ENCODE measurements at regions not wholly inside any gene's neighbourhood (a gene's known extent, or its start where the extent isn't known, plus 50 kb on each side); places are given as distances from the start of the nearest gene placed in this dataset.

DNA sequence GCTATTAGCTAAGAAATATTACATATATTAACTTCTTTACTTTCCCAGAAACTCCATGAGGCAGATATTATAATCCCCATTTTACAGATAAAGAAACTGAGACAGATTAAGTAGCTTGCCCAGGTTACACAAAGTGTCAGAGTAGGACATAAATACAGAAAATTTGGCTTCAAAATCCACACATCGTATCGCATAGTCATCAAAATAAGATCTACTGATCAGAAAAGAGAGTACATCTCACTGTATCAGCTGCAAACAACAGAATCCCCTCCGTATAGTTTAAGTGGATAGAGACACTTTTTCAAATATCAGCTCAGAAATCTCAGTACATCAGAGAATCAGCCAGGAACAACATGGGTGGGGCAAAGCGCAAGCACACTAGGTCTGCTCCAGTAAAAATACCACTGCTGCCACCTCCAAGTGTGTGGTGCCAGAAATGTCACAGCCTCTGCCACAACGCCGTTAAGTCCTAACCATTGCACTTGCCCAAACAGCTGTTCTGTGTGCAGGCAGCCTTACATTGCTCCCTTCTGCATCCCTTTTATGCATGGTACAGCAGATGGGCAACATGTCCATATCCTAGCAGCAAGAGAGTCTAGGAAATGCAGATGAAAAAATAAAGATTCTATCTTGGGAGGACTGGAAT, 204.8 kb downstream of the KLF12 start:
- DNase-seq: no peak

DNA sequence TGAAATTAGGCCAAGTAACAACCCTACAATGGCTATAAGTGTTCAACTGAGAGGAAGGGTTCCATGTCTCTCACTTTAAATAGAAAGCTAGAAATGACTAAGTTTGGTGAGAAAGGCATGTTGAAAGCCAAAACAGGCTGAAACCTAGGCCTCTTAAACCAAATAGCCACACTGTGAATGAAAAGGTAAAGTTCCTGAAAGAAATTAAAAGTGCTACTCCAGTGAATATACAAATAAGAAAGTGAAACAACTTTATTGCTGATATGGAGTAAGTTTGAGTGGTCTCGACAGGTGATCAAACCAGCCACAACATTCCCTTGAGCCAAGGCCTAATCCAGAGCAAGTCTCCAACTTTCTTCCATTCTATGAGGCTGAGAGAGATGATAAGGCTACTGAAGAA, 209.6 kb downstream of the KLF12 start:
- no peak for DNase-seq

DNA sequence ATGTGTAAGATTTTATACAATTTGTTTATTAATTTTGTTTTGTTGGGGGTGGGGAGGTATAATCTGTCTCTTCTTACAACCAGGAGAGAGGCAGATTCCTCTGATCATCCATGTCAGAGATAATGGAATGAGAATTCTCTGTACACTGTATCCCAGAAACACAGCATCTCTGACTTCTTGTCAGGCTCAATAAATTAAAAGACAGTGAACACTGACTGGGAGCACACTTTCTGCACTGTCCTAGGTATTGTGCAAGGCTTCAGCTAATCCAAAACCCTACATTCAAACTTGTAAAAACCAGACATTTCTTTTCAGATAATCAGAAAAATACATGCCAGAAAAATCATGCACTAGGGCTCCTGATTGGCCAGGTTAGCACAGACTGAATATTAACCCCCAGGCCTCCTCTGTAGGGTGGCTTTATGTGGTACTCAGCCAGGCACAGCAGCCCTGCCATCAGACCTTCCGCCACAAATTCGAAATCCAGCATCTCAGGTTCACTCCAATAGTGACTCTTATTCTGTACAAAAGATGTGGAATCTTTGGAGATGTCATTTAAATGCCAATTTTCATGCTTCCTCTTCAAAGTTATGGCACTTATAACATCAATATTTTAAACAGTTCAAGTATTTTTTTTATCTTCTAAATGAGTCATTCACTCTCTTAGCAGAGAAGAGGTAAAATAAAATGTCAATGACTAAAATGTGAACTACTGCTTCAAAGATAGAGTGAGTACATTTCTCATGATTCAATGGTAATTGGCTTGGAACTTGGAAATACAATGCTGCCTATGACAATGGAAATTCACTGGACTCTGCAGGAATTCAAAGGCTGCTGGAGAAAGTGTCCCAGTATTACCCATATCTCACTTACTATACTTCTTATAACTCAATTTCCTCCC, 211.5 kb downstream of the KLF12 start:
- DNase-seq: no peak

DNA sequence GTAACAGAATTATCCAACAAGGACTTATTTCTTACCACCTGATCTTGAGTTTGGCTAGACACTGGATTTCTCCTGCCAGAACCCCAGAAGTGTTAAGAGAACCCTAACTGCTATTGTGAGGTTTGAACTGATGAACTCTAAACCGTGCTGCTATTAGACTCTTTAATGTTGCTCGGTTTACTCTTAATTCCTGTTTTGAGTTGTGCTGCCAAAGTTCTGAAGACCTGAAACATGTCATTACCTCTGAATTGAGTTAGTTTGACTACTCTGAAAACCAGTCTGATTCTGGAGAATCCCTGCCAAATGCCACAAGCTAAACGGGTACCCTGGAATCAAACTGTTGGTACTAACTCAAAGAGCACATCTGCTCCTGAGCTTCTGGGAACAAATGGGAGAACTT, 215.5 kb downstream of the KLF12 start:
- DNase-seq: no peak

DNA sequence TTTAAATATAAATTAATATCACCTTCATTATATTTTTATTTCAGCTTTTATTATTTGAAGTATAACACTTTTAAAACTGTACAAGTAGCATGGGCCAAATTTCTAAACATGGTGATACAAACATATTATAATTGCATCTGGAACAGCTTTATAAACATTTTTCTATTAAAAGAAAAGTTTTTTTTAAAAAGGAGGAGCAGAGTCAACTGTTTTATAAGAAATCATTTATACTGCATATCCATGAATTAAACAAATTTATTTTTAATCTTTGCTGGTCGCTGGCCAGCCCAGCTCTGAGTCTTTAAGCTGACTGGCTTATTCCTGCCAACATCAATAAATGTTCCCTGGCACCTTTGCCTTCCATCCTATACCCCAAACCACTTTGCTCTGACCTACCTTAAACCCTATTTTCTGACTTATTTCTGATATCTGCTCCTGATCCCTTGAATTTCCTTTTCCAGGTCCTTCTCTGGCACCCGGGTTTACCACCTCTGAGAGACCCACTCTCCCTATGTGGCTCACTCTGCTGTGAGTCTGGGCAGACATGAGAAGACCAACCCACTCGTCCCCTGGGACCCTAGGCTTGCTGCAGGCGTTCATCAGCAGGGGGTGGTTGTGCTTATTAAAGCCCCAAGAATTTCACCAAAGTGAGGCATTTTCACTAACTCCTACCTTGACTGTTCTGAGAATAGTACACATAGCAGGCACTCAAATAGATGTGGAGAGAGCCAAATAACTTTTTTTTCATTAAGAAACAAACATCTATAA, 220.3 kb downstream of the KLF12 start:
- peak; percentile 15 for DNase-seq

DNA sequence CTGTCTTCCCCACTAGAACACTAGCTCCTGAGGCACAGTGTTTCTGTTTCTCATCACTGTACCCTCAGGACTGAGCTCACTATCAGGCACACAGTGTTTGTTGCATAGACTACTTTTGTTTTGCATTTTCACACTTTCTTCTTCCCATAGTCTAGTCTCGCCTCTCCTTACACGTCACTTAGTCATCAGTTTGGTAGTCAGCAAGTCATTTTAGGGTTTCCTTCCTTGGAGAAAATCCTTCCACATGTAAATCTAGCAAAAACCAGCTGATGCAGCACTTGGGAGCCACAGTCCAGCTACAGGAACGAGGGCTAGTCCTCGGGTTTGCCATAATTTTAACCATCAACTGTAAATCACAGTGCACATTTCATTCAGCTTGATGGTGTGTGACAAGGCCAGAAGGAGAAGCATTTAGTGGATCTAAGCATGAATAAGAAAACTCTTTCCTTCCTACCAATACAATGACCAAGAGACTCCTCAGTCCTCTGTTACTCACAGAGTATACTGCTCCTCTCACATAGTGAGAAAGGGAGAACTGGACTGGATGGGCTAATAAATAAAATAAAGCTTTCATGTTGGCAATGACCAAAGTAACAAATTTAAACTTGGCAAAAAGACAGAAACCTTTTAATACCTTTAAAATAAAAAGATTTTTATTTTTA, 221.0 kb downstream of the KLF12 start:
- DNase-seq: no peak

DNA sequence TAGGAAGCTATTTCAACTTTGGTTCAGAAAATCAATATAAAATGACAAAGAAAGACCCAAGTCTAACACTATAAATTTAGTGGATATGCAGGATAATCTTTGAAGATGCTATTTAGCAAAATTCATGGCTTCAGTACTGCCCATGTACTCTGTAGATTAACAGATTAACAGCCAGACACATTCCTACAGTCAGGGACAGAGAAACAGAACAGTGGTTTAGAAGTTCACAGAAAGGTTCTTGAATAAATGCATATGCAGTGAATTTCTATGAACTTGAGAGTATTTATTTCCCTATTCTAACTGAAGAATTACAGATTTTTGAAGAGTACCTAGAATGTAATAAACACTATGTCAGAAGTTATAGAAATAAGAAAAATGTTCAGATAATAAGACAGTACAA, 222.8 kb downstream of the KLF12 start:
- no peak for DNase-seq

DNA sequence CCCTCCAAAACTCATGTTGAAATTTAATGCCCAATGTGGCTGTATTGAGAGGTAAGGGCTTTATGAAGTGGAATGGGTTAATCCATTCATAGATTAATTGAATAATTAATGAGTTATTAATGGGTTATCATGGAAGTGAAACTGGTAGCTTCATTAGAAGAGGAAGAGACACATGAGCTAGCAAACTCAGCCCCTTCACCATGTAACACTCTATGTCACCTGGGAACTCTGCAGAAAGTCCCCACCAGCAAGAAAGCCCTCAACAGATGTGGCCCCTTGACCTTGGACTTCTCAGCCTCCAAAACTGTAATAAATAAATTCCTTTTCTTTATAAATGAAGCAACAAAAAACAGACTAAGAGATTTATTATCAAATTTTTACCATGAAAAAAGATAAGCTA, 223.5 kb downstream of the KLF12 start:
- no peak for DNase-seq

DNA sequence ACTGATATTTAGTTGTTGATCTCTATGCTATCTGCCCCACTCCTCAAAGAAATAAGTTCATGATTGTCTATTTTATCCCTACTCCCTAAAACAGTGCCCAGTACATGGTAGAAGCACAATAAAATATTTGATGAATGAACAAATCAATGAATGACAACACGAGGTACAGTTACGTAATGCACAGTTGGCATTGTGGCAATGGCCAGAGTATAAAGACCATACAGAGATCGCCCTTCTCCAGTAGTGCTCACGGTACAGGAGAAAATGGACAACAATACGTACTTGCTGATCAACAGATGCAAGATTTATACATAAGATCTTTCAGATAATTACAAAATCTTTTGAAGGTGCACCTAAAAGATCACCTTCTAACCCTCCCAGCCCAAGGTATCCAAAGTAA, 225.4 kb downstream of the KLF12 start:
- DNase-seq: no peak

DNA sequence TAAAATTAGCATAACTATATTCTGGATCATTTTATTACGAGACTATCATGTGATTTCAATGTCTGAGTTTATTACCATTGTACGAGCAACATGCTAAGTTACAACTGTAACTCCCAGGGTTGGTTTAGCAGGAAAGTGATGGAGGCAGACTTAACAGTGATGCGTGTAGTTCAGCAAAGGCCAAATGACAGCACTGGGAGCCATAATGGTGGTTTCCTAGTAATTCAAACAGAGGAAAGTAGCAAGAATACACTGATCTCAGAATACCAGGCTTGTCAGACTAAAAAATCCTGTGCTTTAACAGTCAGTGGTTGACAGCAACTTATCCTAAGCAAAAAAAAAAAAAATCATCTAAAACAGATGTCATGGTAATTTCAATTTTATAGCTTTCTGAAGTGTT, 229.6 kb downstream of the KLF12 start:
- DNase-seq: no peak

DNA sequence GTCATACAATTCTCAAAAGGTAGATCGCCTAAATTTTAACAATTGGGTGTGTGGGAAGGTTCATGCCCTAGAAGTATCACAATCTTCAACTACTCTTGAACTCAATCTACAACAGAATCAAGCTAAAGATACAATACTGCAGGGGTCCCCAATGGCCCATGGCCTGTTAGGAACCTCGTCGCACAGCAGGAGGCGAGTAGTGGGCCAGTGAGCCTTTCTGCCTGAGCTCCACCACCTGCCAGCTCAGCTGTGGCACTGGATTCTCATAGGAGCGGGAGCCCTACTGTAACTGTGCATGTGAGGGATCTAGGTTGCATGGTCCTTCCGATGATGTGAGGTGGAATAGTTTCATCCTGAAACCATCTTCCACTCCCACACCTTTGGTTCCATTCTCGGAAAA, 230.6 kb downstream of the KLF12 start:
- DNase-seq: no peak

DNA sequence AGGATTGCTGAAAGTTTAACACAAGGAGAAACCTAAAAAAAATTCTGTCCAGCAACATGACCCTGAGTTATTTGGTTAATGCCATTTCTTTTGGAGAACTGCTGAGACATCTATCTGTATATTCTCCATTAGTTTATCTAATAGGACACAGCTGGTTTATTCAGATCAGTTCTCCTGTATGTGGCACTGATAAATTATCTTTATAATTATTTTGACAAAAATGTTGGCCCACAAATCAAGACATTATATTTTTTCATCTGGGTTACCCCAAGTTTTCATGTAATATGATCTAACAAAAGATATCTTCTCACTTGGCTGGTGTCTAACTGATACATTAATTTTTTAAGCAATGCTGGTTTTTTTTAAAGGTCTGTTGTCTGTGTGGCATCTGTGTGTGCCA, 231.4 kb downstream of the KLF12 start:
- no peak for DNase-seq

DNA sequence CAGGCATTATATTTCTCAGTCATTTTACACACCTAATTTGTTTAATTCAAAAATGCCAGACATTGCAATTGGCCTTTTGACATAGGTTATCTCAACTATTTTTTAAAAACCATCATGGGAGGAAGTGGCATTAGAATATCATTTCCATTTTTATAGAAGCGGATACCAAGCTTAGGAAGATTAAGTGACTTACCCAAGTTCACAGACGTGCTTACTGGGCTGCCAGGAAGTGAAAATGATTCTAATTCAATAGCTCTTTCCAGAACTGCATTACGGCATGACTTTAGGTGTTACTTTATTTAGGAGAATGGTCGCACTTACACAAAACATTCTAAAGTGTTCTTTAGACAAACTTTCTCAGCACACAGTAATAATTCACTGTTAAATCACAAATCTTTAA, 231.9 kb downstream of the KLF12 start:
- DNase-seq: no peak

DNA sequence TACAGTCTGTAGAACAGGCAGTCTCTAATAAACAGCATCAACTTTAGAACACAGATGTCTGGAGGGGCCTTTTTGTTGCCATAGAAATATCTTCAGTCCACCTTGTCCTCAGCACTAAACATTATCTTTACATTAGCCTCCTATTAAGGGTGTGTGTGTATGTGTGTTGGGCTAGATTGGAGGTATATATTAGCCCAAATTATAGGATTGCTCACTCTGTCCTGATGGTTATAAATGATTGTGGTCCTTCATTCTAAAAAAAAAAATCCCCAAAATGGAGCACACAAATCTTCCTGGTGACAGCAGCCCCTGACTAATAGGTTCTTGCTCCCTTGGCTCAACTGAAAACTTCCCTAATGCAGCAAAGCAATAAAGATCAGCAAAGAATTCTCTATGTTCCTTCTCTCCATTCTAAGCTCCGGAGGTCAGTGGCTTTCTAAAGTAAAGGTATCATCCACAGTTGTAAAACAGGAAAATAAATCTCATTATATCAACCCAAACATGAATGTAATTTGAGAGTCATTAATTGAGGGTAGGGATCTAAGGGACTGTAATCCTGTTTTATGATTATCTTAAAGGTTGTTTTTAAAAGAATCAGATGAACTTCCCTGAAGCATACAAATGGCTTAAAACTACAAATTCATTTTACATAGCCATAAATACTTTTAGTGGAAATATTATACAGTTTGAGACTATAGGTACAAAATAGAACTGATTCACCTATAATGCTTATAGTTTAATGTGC, 232.7 kb downstream of the KLF12 start:
- no peak for DNase-seq

DNA sequence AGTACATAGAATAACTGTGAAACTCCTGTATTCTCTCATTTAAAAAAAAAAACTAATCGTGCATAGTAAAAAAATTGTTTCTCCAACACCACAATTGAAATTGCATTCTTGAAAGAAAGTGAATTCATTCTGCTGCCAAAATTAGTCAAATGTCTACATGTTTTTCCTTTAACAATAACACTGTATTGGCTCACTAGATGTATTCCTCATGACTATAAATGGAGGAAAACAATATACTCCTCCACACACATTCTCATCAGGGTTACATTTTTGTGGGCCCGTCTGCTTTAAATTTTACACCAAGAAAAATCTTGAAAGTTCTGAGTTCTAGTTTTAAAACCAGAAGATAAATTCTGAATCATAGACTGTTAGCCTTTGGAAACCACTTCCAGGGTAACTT, 233.6 kb downstream of the KLF12 start:
- no peak for DNase-seq

DNA sequence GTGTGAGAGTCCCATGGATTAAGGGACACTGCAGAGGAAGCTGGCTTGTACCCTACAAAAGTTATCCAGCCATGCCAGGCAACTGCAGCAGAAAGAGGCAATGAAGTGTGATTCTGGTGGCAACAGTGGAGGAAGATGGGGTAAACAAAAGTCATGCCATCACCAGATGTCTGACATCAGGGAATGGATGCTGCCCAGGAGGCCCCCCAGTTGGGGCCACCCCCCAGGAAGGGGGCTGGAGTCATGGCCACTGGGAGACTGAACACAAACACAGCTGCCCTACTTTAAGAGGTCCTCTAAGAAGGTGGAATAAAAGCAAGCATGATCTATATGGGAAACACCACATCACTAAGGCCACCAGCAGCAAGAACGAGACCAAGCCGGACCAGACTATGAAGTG, 235.3 kb downstream of the KLF12 start:
- DNase-seq: no peak

DNA sequence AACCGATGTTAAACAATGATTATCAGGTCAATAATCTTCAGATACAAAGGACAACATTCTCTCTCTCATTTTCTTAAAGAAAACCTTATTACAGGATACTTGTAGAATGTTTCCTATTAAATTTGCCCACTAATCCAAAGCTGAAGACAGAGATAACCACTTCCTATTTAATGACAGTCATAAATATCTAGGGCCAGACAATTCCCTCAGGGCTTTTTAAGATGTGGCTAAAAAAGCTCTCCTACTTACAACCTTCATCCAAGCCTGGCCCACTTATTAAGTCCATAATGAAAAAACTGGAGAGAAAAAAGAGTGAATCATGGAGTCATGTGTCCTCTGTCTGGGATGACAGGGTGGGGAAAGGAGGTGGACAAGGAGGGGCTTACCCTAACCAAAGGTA, 235.9 kb downstream of the KLF12 start:
- no peak for DNase-seq

DNA sequence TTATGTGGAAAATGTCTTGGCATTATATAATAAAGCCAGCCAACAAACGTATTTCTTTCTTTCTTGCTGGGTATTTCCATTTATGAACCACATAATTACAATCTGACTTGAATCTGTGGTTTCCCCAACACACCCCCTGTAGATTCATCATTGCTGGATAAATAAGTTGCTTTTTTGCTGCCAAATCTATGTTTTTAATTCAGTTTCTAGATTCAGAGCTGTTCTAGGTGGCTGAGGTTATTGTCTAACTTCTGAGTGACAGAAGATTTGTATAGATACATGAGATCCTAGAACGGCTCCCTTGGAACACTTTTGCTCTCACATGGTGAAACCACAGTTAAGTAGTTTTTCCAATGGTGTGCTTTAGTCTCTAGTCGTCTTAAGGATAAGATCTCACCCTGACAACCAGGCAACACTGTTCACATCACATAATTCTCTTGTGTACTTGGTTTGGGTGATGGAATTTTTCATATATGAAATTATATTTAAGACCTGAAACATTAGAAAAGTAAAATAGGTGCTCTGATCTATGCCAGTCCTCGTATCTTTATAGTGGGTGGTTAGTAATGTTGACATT, 239.1 kb downstream of the KLF12 start:
- no peak for DNase-seq

DNA sequence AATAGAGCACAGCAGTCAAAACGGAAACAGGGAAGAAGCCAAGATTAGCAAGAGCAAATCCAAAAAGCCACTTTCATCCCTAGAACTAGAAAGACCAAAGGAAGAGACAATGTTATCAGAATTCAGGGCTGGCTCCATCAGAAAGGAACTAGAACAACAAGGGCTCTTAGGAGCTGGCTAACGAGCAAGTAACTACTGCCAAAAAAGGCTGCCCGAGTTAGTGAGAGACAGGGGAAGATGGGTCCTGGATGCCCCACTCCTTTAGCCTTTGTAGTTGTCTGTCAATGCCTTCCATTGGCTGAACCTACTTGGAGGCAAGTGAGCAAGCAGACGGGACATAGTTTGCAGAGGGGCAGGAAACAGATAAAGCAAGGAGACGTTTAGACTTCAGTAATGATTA, 240.4 kb downstream of the KLF12 start:
- no peak for DNase-seq

DNA sequence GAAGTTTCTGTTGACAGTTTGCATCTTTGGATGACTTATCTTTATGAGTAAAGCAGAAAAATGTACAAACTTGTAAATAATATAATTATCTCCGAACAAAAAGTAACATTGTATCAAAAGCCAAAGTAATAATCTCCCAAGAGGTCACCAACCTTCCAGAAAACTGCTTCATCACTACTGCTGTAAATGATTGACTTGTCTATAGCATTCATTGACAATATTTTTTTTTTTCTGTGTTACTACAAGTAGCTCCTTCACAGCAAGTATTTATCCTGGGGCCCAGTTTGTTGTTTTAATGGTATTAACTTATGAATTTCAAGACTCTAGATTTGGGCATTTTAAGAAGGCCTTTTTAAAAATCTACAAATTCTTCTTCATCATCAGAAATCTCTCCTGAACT, 242.4 kb downstream of the KLF12 start:
- no peak for DNase-seq

DNA sequence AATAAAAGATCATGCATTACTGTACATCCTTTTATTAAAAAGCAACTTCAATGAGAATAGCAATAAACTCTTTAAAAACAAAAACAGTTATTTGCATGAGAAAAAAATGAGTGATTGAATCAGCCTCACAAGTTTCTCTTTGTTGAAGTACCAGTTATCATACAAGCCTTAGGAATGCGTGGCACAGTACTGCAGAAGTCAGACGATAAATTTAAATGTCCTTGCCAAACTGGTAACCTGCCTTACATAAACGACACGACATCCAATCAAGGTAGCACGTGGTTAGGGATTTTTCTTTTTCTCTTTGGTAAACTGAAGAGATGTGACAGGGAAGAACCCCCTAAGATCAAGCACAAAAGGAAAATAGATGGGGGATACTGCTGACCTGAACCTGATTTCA, 251.0 kb downstream of the KLF12 start:
- DNase-seq: no peak

DNA sequence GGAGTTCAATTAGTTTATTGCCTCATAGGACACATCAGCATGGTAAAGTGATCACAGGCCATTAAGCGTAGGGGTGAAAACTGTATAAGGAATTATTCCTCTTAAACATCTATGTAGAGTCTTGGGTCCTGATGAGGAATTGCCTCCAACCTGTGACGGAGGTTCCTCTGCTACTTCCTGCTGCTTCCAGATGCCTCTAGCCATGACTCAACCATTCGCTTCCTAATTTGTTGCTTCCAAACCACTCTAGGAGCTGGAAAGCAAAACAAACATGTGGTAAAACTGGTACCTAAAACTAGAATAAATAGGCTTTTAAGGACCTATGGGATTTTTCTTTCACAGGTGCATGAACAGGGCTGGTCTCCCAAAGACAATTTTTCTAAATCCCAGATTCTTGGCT, 253.8 kb downstream of the KLF12 start:
- DNase-seq: no peak
